H9 (cell line): ENCODE measurements at regions not wholly inside any gene's neighbourhood (a gene's known extent, or its start where the extent isn't known, plus 50 kb on each side); places are given as distances from the start of the nearest gene placed in this dataset.

Experiments
- DNase-seq: peaks from one replicate; pipeline ENCODE4 v3.0.0-alpha.2; 2017
- H2AFZ ChIP-seq: one replicate; pipeline ENCODE4 v1.6.1; 2013; ENCODE audit warnings: mild to moderate bottlenecking, low read length, control low read depth, moderate library complexity
- H2AK5ac ChIP-seq: 2 replicates; pipeline ENCODE4 v1.6.1; 2013; ENCODE audit warnings: low read length, control low read depth, mixed read lengths; ENCODE audit not compliant: insufficient read length
- H2BK120ac ChIP-seq: one replicate; pipeline ENCODE4 v1.6.1; 2013; ENCODE audit warnings: low read depth, mild to moderate bottlenecking, low read length, control low read depth, inconsistent platforms; ENCODE audit not compliant: poor library complexity, severe bottlenecking
- H2BK12ac ChIP-seq: 2 replicates; pipeline ENCODE4 v1.6.1; 2013; ENCODE audit warnings: low read length, control low read depth, mixed read lengths, low read depth; ENCODE audit not compliant: insufficient read length
- H2BK15ac ChIP-seq: 2 replicates; pipeline ENCODE4 v1.6.1; 2013; ENCODE audit warnings: low read depth, low read length, control low read depth
- H2BK20ac ChIP-seq: one replicate; pipeline ENCODE4 v1.6.1; 2013; ENCODE audit warnings: low read depth, mild to moderate bottlenecking, low read length, control low read depth, inconsistent platforms; ENCODE audit not compliant: poor library complexity, severe bottlenecking
- H2BK5ac ChIP-seq: 2 replicates; pipeline ENCODE4 v1.6.1; 2013; ENCODE audit warnings: low read length, control low read depth, mixed read lengths; ENCODE audit not compliant: insufficient read length
- H3K14ac ChIP-seq: 2 replicates; pipeline ENCODE4 v1.6.1; 2013; ENCODE audit warnings: low read length, control low read depth; ENCODE audit not compliant: insufficient read depth
- H3K18ac ChIP-seq: 2 replicates; pipeline ENCODE4 v1.6.1; 2013; ENCODE audit warnings: low read depth, mild to moderate bottlenecking, mixed read lengths, low read length, control low read depth; ENCODE audit not compliant: insufficient read length
- H3K23ac ChIP-seq: 2 replicates; pipeline ENCODE4 v1.6.1; 2013; ENCODE audit warnings: low read length, control low read depth, mixed read lengths, low read depth; ENCODE audit not compliant: insufficient read length
- H3K23me2 ChIP-seq: 2 replicates; pipeline ENCODE4 v1.6.1; 2013; ENCODE audit warnings: low read depth, mild to moderate bottlenecking, mixed read lengths, low read length, control low read depth; ENCODE audit not compliant: insufficient read length, poor library complexity, severe bottlenecking
- H3K27ac ChIP-seq: 2 replicates; pipeline ENCODE4 v1.5.1; 2013; ENCODE audit warnings: low read length, control low read depth, mixed read lengths, low read depth; ENCODE audit not compliant: insufficient read length
- H3K27me3 ChIP-seq: 2 replicates; pipeline ENCODE4 v1.6.1; 2013; ENCODE audit warnings: low read length, control low read depth, inconsistent platforms; ENCODE audit not compliant: insufficient read depth
- H3K4ac ChIP-seq: 2 replicates; pipeline ENCODE4 v1.6.1; 2013; ENCODE audit warnings: low read depth, mild to moderate bottlenecking, control low read depth, inconsistent platforms, low read length, moderate library complexity
- H3K4me1 ChIP-seq: 2 replicates; pipeline ENCODE4 v1.6.1; 2013; ENCODE audit warnings: low read length, control low read depth, inconsistent platforms; ENCODE audit not compliant: insufficient read depth
- H3K4me2 ChIP-seq: 2 replicates; pipeline ENCODE4 v1.6.1; 2013; ENCODE audit warnings: low read length, control low read depth, mixed read lengths; ENCODE audit not compliant: insufficient read length, insufficient read depth
- H3K56ac ChIP-seq: 2 replicates; pipeline ENCODE4 v1.6.1; 2013; ENCODE audit warnings: low read depth, mild to moderate bottlenecking, mixed read lengths, low read length, control low read depth; ENCODE audit not compliant: insufficient read length
- H3K79me1 ChIP-seq: 2 replicates; pipeline ENCODE4 v1.6.1; 2013; ENCODE audit warnings: low read depth, mild to moderate bottlenecking, moderate library complexity, low read length, control low read depth, inconsistent platforms; ENCODE audit not compliant: insufficient read depth, poor library complexity, severe bottlenecking
- H3K79me2 ChIP-seq: 2 replicates; pipeline ENCODE4 v1.6.1; 2013; ENCODE audit warnings: low read length, control low read depth, inconsistent platforms; ENCODE audit not compliant: insufficient read depth
- H3K9ac ChIP-seq: 2 replicates; pipeline ENCODE4 v1.6.1; 2013; ENCODE audit warnings: low read length, control low read depth, mixed read lengths; ENCODE audit not compliant: insufficient read length; ENCODE audit errors: extremely low read depth
- H3K9me3 ChIP-seq: one replicate; pipeline ENCODE4 v1.6.1; 2013; ENCODE audit warnings: low read depth, low read length, inconsistent platforms; ENCODE audit not compliant: control insufficient read depth
- H3T11ph ChIP-seq: one replicate; pipeline ENCODE4 v1.6.1; 2013; ENCODE audit warnings: mild to moderate bottlenecking, low read length, control low read depth, inconsistent platforms
- H4K20me1 ChIP-seq: one replicate; pipeline ENCODE4 v1.6.1; 2013; ENCODE audit not compliant: control insufficient read depth, insufficient read length, insufficient read depth
- H4K5ac ChIP-seq: 2 replicates; pipeline ENCODE4 v1.6.1; 2013; ENCODE audit warnings: low read depth, mild to moderate bottlenecking, mixed read lengths, low read length, control low read depth; ENCODE audit not compliant: insufficient read length
- H4K8ac ChIP-seq: replicated peaks from 2 replicates; pipeline ENCODE4 v1.6.1; 2013; ENCODE audit warnings: low read length, control low read depth, mixed read lengths, low read depth; ENCODE audit not compliant: insufficient read length
- H4K91ac ChIP-seq: 2 replicates; pipeline ENCODE4 v1.6.1; 2013; ENCODE audit warnings: low read depth, mild to moderate bottlenecking, moderate library complexity, mixed read lengths, low read length, control low read depth; ENCODE audit not compliant: insufficient read length
- H3K27ac Mint-ChIP-seq, 3 experiments: 2 replicates in 2 of 3; 3 replicates in 1 of 3; pipeline ENCODE4 v1.8.0; 2020 to 2021; ENCODE audit warnings: mixed read lengths in 3 of 3, mild to moderate bottlenecking in 1 of 3, moderate library complexity in 1 of 3
- H3K27me3 Mint-ChIP-seq: 2 replicates; pipeline ENCODE4 v1.8.0; 2021; ENCODE audit warnings: low read depth, mild to moderate bottlenecking, moderate library complexity, mixed read lengths
- H3K36me3 Mint-ChIP-seq, 3 experiments: 2 replicates in 2 of 3; 3 replicates in 1 of 3; pipeline ENCODE4 v1.8.0; 2020 to 2021; ENCODE audit warnings: low read depth in 3 of 3, mixed read lengths in 3 of 3; ENCODE audit not compliant: insufficient read depth in 1 of 3
- H3K4me1 Mint-ChIP-seq, 2 experiments: 2 replicates each; pipeline ENCODE4 v1.8.0; 2020; ENCODE audit warnings: mixed read lengths in 2 of 2
- H3K4me3 Mint-ChIP-seq, 2 experiments: 2 replicates in 1 of 2; 3 replicates in 1 of 2; pipeline ENCODE4 v1.8.0; 2020 to 2021; ENCODE audit warnings: mild to moderate bottlenecking in 2 of 2, mixed read lengths in 2 of 2, moderate library complexity in 1 of 2
- H3K9me3 Mint-ChIP-seq, 2 experiments: 2 replicates in 1 of 2; 3 replicates in 1 of 2; pipeline ENCODE4 v1.8.0; 2020; ENCODE audit warnings: mild to moderate bottlenecking in 2 of 2, mixed read lengths in 2 of 2, moderate library complexity in 1 of 2
- WGBS: extraction: QIAGEN DNeasy Blood & Tissue Kit; methylation state at CpG from one replicate; pipeline ENCODE4 v1.1.7; 2013; ENCODE audit warnings: missing lambda C conversion rate, low lambda C conversion rate, mixed read lengths; ENCODE audit not compliant: insufficient read length; ENCODE audit errors: extremely low coverage; 5-methylcytosine and 5-hydroxymethylcytosine counted together
- TF ChIP-seq, protein P1 (sequence below): fragments of 200-600 bp; sonication (generic); conservative IDR thresholded peaks from 3 replicates; pipeline ENCODE4 v1.8.0; 2021; ENCODE audit warnings: antibody characterized with exemption, mild to moderate bottlenecking

DNA sequence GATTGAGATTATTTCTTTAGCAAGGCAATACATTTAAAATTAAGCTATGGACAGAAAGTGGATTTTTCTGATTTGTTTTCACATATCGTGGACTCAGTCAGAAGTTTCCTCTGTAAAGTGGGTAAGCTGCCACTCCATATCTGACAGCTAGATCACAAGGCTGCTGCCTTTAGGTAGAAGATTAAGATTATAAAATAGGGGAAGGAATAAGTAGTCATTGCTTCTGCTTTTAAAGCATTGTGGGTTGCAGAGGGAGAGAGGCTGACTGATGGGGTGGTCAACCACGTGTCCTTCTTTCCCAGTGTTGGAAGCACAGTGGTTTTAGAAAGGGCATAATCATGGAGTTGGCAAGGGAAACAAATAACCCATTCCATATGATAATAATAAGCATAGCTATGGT is 74.3 kb upstream of the MOCS2 start:
- Histone ChIP-seq H4K20me1 (no peaks in the 10 kb centered on the region), H3K18ac (no peak overlapping the region), H3K27me3 (no peaks in the 10 kb centered on the region), H3K79me2 (no peaks in the 10 kb centered on the region), H4K5ac (no peak overlapping the region), H3T11ph (no peak overlapping the region), H2AK5ac (no peak overlapping the region), H3K79me1 (no peaks in the 10 kb centered on the region), H3K23ac (no peak overlapping the region), H2BK5ac (no peak overlapping the region), H3K4ac (no peak overlapping the region), H3K27ac (no peak overlapping the region), H2AFZ (no peak overlapping the region), H3K9ac (no peak overlapping the region), H2BK12ac (no peak overlapping the region), H3K56ac (no peak overlapping the region), H3K23me2 (no peaks in the 10 kb centered on the region), H3K9me3 (no peaks in the 10 kb centered on the region), H4K91ac (no peak overlapping the region), H3K4me1 (no peaks in the 10 kb centered on the region), H4K8ac (no peak overlapping the region), H2BK120ac (no peak overlapping the region), H3K14ac (no peak overlapping the region), H3K4me2 (no peak overlapping the region), H2BK15ac (no peak overlapping the region), H2BK20ac (no peak overlapping the region)
- TF ChIP-seq, protein P1, sequence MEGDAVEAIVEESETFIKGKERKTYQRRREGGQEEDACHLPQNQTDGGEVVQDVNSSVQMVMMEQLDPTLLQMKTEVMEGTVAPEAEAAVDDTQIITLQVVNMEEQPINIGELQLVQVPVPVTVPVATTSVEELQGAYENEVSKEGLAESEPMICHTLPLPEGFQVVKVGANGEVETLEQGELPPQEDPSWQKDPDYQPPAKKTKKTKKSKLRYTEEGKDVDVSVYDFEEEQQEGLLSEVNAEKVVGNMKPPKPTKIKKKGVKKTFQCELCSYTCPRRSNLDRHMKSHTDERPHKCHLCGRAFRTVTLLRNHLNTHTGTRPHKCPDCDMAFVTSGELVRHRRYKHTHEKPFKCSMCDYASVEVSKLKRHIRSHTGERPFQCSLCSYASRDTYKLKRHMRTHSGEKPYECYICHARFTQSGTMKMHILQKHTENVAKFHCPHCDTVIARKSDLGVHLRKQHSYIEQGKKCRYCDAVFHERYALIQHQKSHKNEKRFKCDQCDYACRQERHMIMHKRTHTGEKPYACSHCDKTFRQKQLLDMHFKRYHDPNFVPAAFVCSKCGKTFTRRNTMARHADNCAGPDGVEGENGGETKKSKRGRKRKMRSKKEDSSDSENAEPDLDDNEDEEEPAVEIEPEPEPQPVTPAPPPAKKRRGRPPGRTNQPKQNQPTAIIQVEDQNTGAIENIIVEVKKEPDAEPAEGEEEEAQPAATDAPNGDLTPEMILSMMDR, result no peak
- Mint-ChIP-seq H3K27ac (no peak overlapping the region), H3K36me3 (peaks cover 0 to 2% (median 0%) of the 10 kb centered on the region in 3 experiments; a peak in 2 of 7 replicates), H3K4me1 (no peaks in the 10 kb centered on the region; a peak in 1 of 4 replicates), H3K4me3 (no peak overlapping the region), H3K27me3 (no peaks in the 10 kb centered on the region), H3K9me3 (peaks cover 2 to 4% of the 10 kb centered on the region in 2 experiments; a peak in 2 of 5 replicates)
- no peak for DNase-seq
- no CpG with 5 or more reads among the region's 2 CpGs for WGBS
